ENCODE measurements at regions not wholly inside any gene's neighbourhood (a gene's known extent, or its start where the extent isn't known, plus 50 kb on each side); places are given as distances from the start of the nearest gene placed in this dataset.

DNA sequence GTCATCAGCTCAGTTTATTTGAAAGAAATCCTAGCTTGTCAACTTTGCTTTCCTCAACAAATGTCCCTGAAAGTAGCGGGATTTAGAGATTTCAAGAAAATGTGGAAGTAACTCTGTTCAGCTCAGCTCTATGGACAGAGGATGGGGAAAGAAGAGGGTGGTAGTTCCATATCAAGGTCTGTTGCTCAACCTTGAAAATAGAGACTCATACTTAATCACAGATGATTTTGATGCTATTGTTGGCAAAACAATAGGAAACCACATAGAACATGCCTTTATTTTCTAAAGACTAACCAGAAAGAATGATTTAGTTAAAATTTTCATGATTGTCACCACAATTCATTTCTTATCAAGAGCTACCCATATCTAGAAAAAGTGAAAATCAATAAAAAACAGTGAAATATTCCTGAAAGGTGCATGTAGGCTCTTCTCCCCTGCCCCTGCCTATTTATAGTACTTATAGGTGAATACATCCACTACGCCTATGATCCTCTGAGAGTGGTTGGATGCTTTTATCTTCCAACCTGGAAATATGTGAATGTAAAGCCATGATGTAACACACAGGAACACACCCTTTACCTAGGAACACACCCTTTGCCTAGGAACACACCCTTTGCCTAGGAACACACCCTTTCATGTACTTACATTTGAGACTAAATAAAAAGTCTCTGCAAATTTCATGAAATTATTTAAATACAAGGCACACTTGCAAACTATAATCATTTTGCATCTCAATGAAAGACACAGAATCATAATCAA lies 65.8 kb downstream of the ETAA1 start:
- DNase-seq, result peak; percentile 16 to 24

DNA sequence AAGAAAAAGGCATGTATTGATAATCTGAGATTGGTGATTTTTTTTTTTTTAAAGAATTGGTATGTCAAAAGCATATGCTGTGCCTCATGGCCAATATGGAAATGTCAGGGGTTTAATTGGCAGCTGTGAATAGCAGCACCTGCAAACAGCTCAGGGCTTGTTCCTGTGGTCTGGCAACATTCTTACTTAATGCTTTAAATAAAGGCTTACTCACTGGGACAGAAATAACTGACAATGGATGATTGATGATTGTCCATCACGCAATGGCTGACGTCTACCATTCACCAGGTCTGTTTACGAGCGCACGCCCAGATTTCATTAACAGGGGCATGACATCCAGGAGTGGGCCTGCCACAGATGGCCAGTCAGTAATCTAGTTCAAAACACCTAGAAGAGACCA lies 66.7 kb downstream of the ETAA1 start:
- DNase-seq, result peak; percentile 65 to 77

- peak; percentile 36 to 44 for DNase-seq
Observed at GRCh38 chr2:67465623-67466022, 68.5 kb downstream of the ETAA1 start.

DNA sequence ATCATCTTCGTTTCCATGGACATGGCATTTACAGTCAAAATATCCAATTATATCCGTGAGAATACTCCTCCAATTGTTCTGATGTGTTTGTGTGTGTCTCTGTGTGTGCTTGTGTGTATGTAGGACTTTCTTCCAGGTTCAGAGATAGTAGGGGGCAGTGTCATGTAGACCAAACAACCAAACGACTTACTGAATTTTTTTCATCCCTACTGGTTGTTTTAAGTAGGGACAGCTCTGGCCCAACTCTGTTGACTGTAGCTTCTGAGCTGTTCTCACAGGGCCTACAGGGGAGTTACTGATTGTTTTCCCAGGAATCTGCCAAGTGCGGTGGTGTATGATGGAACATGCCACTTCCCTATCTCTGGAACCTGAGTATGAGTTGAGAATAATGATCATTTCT lies 69.6 kb downstream of the ETAA1 start:
- DNase-seq, result no peak

- no peak for DNase-seq
Observed at GRCh38 chr2:67471681-67472080, 74.5 kb downstream of the ETAA1 start.

- peak; percentile 49 to 64 for DNase-seq
Observed at GRCh38 chr2:67476809-67477790, 80.0 kb downstream of the ETAA1 start.

- DNase-seq, result no peak
Observed at GRCh38 chr2:67479261-67479660, 82.1 kb downstream of the ETAA1 start.

DNA sequence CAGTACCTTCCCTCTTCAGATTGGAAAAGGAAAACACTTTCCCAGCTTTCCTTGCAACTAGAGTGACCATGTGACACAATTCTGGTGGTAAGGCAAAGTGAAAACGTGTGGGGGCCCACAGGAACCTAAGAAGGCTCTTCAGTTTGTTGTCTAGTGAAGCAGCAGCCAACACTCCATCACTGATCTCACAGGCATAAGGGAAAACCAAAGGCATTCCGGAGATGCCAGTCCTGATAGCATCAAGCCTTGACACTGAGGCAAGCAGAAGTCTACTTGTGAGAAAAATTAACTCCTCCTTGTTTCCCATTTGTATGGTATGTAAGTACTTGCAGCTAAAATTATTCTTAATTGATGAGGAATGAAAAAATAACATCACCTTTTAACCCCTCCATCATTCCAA lies 88.3 kb downstream of the ETAA1 start:
- no peak for DNase-seq

- DNase-seq, result no peak
Observed at GRCh38 chr2:67486041-67486796, 89.1 kb downstream of the ETAA1 start.

DNA sequence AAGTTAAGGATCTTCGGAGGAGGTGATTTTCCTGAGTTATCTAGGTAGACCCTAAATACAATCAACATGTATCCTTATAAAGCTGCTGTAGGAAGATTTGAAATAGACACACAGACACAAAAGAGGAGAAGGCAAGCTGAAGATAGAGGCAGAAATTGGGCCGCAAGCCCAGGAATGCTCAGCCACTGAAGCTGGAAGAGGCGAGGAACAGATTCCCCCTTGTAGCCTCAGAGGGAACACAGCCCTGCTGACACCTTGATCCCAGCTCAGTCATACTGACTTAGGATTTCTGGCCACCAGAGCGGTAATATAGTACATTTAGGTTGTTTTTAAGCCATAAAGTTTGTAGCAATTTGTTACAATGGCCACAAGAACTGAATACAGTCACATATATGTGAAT lies 90.9 kb downstream of the ETAA1 start:
- no peak for DNase-seq

GRCh38 chr2:67489396-67489795 lies 92.3 kb downstream of the ETAA1 start:
- DNase-seq, result no peak

- DNase-seq, result no peak
Observed at GRCh38 chr2:67498931-67499330, 101.8 kb downstream of the ETAA1 start.

GRCh38 chr2:67499989-67500388 lies 102.9 kb downstream of the ETAA1 start:
- DNase-seq, result no peak

- DNase-seq, result no peak
Observed at GRCh38 chr2:67500541-67500940, 103.4 kb downstream of the ETAA1 start.

DNA sequence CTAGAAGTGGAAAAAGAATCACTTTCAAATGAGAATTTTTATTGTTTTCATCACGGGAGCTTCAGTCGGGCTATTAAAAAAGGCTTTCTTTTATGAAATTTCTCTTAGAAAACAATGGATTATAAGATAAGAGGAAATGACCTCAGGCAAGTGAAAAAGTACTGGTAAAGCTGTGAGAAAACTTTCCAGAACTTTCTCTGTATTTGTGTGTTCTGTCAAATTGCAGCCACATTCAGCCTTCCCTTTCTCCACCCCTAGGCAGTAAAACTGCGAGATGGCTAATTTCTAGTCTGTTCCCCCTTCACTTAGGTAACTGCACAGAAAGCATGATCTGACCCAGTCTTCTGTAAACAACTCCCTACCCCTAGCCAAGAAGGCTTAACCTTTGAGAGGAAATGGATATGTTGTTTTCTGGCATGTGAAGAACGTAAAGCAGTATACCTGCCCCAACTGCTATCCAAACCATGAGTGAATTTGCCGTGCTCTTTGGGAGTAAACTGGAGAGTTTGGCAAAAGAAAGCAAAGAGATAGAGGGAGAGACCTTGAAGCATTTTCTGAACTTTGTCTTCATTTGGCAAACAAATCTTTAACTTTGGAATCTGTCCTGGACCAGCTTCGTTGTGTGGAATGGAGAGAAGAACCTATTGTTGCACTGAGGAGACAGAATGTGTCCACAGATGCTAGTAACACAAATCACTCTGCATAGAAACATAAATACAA lies 105.4 kb downstream of the ETAA1 start:
- no peak for DNase-seq

GRCh38 chr2:67503066-67503795 lies 106.1 kb downstream of the ETAA1 start:
- no peak for DNase-seq

DNA sequence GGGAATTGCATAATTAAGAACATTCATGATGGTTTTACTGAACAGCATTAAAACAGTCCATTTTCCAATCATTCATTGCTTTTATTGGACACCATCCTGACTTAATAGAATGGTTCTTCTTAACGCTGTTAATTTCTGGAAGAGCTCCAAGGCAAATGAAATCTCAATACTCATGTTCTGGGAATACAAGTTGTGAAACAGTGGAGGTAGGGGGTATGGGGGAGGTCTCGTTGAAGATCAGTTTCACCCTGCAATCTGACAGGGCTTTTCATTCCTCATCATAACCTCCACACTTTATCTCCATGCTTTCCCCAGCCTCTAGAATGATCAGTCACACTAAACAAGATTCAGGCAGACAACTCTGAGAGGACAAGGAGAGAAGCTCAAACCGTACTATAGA lies 113.6 kb downstream of the ETAA1 start:
- no peak for DNase-seq

DNA sequence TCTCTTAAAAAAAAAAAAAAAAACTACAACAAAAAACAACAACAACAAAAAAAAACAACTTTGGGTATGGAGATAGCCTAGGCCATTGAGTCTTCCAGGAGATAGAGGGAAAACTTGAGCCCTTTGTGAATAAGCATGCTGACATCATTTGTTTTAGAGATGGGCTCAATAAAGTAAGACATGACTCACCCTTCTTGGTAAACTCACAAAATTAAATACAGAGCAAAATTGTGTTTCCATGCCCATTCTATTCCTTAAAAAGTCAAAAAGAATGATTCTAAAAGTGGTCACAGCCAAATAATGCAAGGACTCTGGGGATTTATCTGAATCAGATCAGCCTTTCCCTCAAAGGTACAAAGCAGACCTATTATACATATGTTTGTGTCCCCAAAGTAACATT lies 117.4 kb downstream of the ETAA1 start:
- no peak for DNase-seq

- no peak for DNase-seq
Observed at GRCh38 chr2:67515056-67515455, 117.9 kb downstream of the ETAA1 start.

DNA sequence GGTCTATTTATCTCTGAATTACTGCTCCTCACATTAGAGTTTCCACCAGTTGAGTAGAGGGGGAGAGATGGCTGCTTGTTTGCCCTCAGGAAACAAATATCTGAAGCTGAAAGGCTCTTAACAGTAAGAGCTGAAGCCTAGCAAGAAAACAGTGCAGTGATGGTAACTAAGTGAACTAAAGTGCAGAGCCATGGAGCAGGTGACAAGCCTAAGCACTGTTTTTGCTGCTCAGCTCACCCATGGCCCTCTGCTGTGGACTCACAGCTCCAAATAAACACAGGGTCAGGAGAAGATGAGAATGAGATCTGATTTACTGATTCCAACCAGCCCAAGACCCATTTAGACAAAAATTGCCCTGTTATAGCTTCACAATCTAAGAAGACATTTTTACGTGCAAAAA lies 118.4 kb downstream of the ETAA1 start:
- DNase-seq, result peak in 1 of 2 experiments; percentile 44

GRCh38 chr2:67516362-67516761 lies 119.2 kb downstream of the ETAA1 start:
- DNase-seq, result peak; percentile 85 to 86

All from NCI-H526 (cell line).